ENCODE measurements at regions not wholly inside any gene's neighbourhood (a gene's known extent, or its start where the extent isn't known, plus 50 kb on each side); places are given as distances from the start of the nearest gene placed in this dataset.

DNA sequence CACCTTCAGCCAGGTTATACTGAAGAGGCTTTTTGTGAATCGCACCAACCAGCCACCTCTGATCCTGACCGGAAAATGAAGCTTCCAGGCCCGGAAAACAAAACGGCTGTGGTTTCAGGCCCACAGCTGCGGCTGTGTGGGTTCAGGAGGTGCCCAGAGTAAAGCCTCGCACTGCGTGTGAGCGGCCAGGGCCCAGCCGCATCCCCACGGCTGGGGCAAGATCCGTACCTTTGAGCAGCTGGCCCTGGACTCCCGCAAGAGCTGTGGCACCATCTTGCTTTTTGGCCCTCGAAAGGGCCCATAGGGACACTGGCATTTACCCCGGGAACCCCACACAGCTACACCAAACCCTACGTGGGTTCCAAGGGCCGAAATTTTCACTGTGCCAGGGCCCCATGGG lies 63.0 kb downstream of the GLUL start (continued):
- TF ChIP-seq ZNF326 (CRISPR knock-in tag; IDR thresholded peaks at IDR 0.05; ENCODE audit: borderline replicate concordance) (no peak), ZNF567 (CRISPR knock-in tag; IDR thresholded peaks at IDR 0.05; ENCODE audit: borderline replicate concordance) (no peak)
- TF ChIP-seq, protein P1, sequence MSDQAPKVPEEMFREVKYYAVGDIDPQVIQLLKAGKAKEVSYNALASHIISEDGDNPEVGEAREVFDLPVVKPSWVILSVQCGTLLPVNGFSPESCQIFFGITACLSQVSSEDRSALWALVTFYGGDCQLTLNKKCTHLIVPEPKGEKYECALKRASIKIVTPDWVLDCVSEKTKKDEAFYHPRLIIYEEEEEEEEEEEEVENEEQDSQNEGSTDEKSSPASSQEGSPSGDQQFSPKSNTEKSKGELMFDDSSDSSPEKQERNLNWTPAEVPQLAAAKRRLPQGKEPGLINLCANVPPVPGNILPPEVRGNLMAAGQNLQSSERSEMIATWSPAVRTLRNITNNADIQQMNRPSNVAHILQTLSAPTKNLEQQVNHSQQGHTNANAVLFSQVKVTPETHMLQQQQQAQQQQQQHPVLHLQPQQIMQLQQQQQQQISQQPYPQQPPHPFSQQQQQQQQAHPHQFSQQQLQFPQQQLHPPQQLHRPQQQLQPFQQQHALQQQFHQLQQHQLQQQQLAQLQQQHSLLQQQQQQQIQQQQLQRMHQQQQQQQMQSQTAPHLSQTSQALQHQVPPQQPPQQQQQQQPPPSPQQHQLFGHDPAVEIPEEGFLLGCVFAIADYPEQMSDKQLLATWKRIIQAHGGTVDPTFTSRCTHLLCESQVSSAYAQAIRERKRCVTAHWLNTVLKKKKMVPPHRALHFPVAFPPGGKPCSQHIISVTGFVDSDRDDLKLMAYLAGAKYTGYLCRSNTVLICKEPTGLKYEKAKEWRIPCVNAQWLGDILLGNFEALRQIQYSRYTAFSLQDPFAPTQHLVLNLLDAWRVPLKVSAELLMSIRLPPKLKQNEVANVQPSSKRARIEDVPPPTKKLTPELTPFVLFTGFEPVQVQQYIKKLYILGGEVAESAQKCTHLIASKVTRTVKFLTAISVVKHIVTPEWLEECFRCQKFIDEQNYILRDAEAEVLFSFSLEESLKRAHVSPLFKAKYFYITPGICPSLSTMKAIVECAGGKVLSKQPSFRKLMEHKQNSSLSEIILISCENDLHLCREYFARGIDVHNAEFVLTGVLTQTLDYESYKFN (CRISPR knock-in tag; conservative IDR thresholded peaks at IDR 0.05): no peak

DNA sequence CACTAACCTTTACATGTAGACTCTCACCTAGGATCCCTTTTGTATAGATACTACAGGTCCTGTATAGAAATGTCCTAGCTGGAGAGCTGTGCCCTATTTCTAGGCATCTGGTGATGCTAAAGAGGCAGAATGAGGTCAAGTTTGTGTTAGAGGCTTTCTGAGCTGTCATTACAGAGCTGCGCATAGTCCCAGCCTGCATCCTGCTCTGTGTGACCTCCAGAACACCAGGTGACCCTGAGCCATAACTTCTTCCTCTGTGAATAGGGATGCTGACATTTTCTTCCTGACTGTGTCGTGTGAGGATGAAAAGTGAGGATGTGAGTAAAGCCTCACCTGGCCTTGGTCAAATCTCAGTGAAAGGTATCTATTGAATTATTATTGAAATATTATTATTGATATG lies 66.3 kb downstream of the GLUL start:
- Histone ChIP-seq H3K9me3 (ENCODE audit: low read length) (no peaks in the 10 kb centered on the region), H3K4me2 (ENCODE audit: low read depth, low read length) (no peak overlapping the region), H3K27me3 (ENCODE audit: control insufficient read depth in 1 of 2, insufficient read depth in 2 of 2, low read length in 2 of 2) (no peaks in the 10 kb centered on the region), H3K4me1 (ENCODE audit: insufficient read depth, low read length) (peaks cover 22% of the 10 kb centered on the region), H2AFZ (ENCODE audit: low read length) (no peak overlapping the region), H3K79me2 (ENCODE audit: insufficient read depth, low read length) (no peaks in the 10 kb centered on the region), H3K9ac (ENCODE audit: insufficient read depth, low read depth, low read length) (no peak overlapping the region), H3K4me3 (replicated peaks in 1 of 3; ENCODE audit: insufficient read depth in 1 of 3, low read depth in 2 of 3, low read length in 3 of 3) (no peak overlapping the region), H3K36me3 (replicated peaks in 1 of 2; ENCODE audit: control insufficient read depth in 1 of 2, insufficient read depth in 2 of 2, low read length in 2 of 2) (no peaks in the 10 kb centered on the region), H3K27ac (ENCODE audit: extremely low read length, insufficient read depth, low read length) (no peak overlapping the region), H4K20me1 (ENCODE audit: insufficient read depth, low read length) (no peaks in the 10 kb centered on the region)
- intact Hi-C loops (cut with micrococcal nuclease; ENCODE audit: unreplicated experiment): no loop called here
- no peak for DNase-seq (ENCODE audit: low spot score)
- ChIA-PET CTCF (ENCODE audit: low intra/inter-chr PET ratio, low total read pairs) (no interaction called here), POLR2A (no interaction called here)
- in situ Hi-C loops (cut with HindIII; ENCODE audit: extremely low pct_ligation_motif_present, low pct_unique_long_range_greater_than_20kb): no loop called here
- FAIRE-seq: no peak
- ATAC-seq: peak; percentile 59; the same call in 2 of the 3 replicates
- BruUV-seq (replicated peaks): no TSS peak
- 38% methylated on average over 2 of the region's 2 CpGs for WGBS (ENCODE audit: low lambda C conversion rate)
- TF ChIP-seq PLRG1 (conservative IDR thresholded peaks at IDR 0.05) (no peak), NCOA2 (CRISPR knock-in tag; IDR thresholded peaks at IDR 0.05) (no peak), ZNF839 (CRISPR knock-in tag; IDR thresholded peaks at IDR 0.05; ENCODE audit: borderline replicate concordance) (no peak), ZNF550 (CRISPR knock-in tag; IDR thresholded peaks at IDR 0.05; ENCODE audit: borderline replicate concordance) (no peak), SRSF4 (IDR thresholded peaks at IDR 0.05; ENCODE audit: low read depth, low read length, poor library complexity, severe bottlenecking) (no peak), TCF7 (IDR thresholded peaks at IDR 0.05; ENCODE audit: low read depth) (no peak), RAD51 (IDR thresholded peaks at IDR 0.05; ENCODE audit: borderline replicate concordance) (no peak), FOXM1 (CRISPR knock-in tag; IDR thresholded peaks at IDR 0.05) (no peak), ZFP37 (CRISPR knock-in tag; IDR thresholded peaks at IDR 0.05; ENCODE audit: borderline replicate concordance) (no peak), ZFP36L1 (CRISPR knock-in tag; IDR thresholded peaks at IDR 0.05) (no peak), ZFP82 (CRISPR knock-in tag; IDR thresholded peaks at IDR 0.05; ENCODE audit: borderline replicate concordance) (no peak), ZNF543 (CRISPR knock-in tag; IDR thresholded peaks at IDR 0.05) (no peak), ATF7-NPFF (CRISPR knock-in tag; IDR thresholded peaks at IDR 0.05; ENCODE audit: low read depth) (no peak), SCMH1 (CRISPR knock-in tag; IDR thresholded peaks at IDR 0.05; ENCODE audit: borderline replicate concordance) (no peak), HMG20A (CRISPR knock-in tag; IDR thresholded peaks at IDR 0.05; ENCODE audit: borderline replicate concordance) (no peak)
- TF ChIP-seq, protein P2, sequence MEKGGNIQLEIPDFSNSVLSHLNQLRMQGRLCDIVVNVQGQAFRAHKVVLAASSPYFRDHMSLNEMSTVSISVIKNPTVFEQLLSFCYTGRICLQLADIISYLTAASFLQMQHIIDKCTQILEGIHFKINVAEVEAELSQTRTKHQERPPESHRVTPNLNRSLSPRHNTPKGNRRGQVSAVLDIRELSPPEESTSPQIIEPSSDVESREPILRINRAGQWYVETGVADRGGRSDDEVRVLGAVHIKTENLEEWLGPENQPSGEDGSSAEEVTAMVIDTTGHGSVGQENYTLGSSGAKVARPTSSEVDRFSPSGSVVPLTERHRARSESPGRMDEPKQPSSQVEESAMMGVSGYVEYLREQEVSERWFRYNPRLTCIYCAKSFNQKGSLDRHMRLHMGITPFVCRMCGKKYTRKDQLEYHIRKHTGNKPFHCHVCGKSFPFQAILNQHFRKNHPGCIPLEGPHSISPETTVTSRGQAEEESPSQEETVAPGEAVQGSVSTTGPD (CRISPR knock-in tag; IDR thresholded peaks at IDR 0.05): no peak
- TF ChIP-seq, protein P3, sequence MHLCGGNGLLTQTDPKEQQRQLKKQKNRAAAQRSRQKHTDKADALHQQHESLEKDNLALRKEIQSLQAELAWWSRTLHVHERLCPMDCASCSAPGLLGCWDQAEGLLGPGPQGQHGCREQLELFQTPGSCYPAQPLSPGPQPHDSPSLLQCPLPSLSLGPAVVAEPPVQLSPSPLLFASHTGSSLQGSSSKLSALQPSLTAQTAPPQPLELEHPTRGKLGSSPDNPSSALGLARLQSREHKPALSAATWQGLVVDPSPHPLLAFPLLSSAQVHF (CRISPR knock-in tag; IDR thresholded peaks at IDR 0.05): no peak
